CD14-positive monocyte (primary cell): ENCODE measurements at regions not wholly inside any gene's neighbourhood (a gene's known extent, or its start where the extent isn't known, plus 50 kb on each side); places are given as distances from the start of the nearest gene placed in this dataset.

Source experiments
- DNase-seq, 3 donors: peaks; one replicate each; pipeline ENCODE4 v3.0.0-alpha.2; 2011 to 2022
- H2AFZ ChIP-seq: 2 replicates; pipeline ENCODE4 v1.6.0; 2012; ENCODE audit warnings: mild to moderate bottlenecking, low read depth, low read length, inconsistent platforms; ENCODE audit not compliant: insufficient read depth, poor library complexity, severe bottlenecking
- H3K27ac ChIP-seq, 2 donors: 1 replicate in 1 of 2; 2 replicates in 1 of 2; pipeline ENCODE4 v1.5.1; 2012 to 2013; ENCODE audit warnings: low read length in 2 of 2, control low read depth in 1 of 2, inconsistent platforms in 1 of 2, low read depth in 1 of 2, mild to moderate bottlenecking in 1 of 2
- H3K27me3 ChIP-seq, 2 donors: one replicate each; pipeline versions ENCODE4 v1.6.0 to v1.6.1; 2011 to 2013; ENCODE audit warnings: low read length in 2 of 2; ENCODE audit not compliant: control insufficient read depth in 2 of 2, insufficient read depth in 2 of 2
- H3K36me3 ChIP-seq, 2 donors: replicated peaks in 1 of 2; 1 replicate in 1 of 2; 2 replicates in 1 of 2; pipeline versions ENCODE4 v1.5.1 to v1.6.1; 2012 to 2013; ENCODE audit warnings: low read length in 2 of 2, control low read depth in 1 of 2, inconsistent platforms in 1 of 2, mild to moderate bottlenecking in 1 of 2; ENCODE audit not compliant: insufficient read depth in 2 of 2, control insufficient read depth in 1 of 2
- H3K4me1 ChIP-seq, 2 donors: 1 replicate in 1 of 2; 2 replicates in 1 of 2; pipeline versions ENCODE4 v1.5.1 to v1.6.1; 2012 to 2013; ENCODE audit warnings: low read length in 2 of 2, control low read depth in 1 of 2, inconsistent platforms in 1 of 2, mild to moderate bottlenecking in 1 of 2, moderate library complexity in 1 of 2; ENCODE audit not compliant: insufficient read depth in 2 of 2, control insufficient read depth in 1 of 2
- H3K4me2 ChIP-seq: replicated peaks from 2 replicates; pipeline ENCODE3; 2012; ENCODE audit warnings: low read length, moderate library complexity, mild to moderate bottlenecking; ENCODE audit not compliant: poor library complexity, severe bottlenecking; ENCODE audit errors: extremely low read depth
- H3K4me3 ChIP-seq, 3 experiments: fragments of 200-600 bp in 1 of 3; sonication (generic) in 1 of 3; replicated peaks in 1 of 3; 1 replicate in 2 of 3; 2 replicates in 1 of 3; pipeline ENCODE4 v1.5.1; 2011 to 2013; ENCODE audit warnings: low read length in 3 of 3, mild to moderate bottlenecking in 3 of 3, control low read depth in 2 of 3, low read depth in 2 of 3, inconsistent platforms in 1 of 3, moderate library complexity in 1 of 3
- H3K79me2 ChIP-seq: 2 replicates; pipeline ENCODE4 v1.6.0; 2012; ENCODE audit warnings: mild to moderate bottlenecking, control low read depth, inconsistent platforms, low read length, moderate library complexity; ENCODE audit not compliant: insufficient read depth
- H3K9ac ChIP-seq: 2 replicates; pipeline ENCODE4 v1.6.0; 2017; ENCODE audit warnings: low read length, mild to moderate bottlenecking; ENCODE audit not compliant: insufficient read depth, poor library complexity, severe bottlenecking
- H3K9me3 ChIP-seq, 2 donors: replicated peaks in 1 of 2; 1 replicate in 1 of 2; 2 replicates in 1 of 2; pipeline versions ENCODE4 v1.5.1 to v1.6.1; 2012 to 2013; ENCODE audit warnings: low read length in 2 of 2, control low read depth in 1 of 2; ENCODE audit not compliant: control insufficient read depth in 1 of 2, insufficient read depth in 1 of 2
- H4K20me1 ChIP-seq: 2 replicates; pipeline ENCODE4 v1.6.0; 2012; ENCODE audit warnings: mild to moderate bottlenecking, low read length, control low read depth, moderate library complexity; ENCODE audit not compliant: insufficient read depth
- H3K27ac Mint-ChIP-seq, 7 donors: one replicate each; pipeline ENCODE4 v1.8.0; 2020; ENCODE audit warnings: mild to moderate bottlenecking in 7 of 7, mixed read lengths in 7 of 7, moderate library complexity in 6 of 7, inconsistent platforms in 2 of 7
- H3K27me3 Mint-ChIP-seq, 3 donors: one replicate each; pipeline ENCODE4 v1.8.0; 2021 to 2022; ENCODE audit warnings: low read depth in 3 of 3, mild to moderate bottlenecking in 3 of 3, mixed read lengths in 3 of 3, moderate library complexity in 3 of 3, inconsistent platforms in 1 of 3
- H3K36me3 Mint-ChIP-seq, 2 donors: one replicate each; pipeline ENCODE4 v1.8.0; 2020; ENCODE audit warnings: mixed read lengths in 2 of 2, inconsistent platforms in 1 of 2, mild to moderate bottlenecking in 1 of 2
- H3K4me1 Mint-ChIP-seq: one replicate; pipeline ENCODE4 v1.8.0; 2020; ENCODE audit warnings: mild to moderate bottlenecking, mixed read lengths
- H3K4me3 Mint-ChIP-seq, 2 donors: one replicate each; pipeline ENCODE4 v1.8.0; 2020; ENCODE audit warnings: mild to moderate bottlenecking in 2 of 2, mixed read lengths in 2 of 2, moderate library complexity in 1 of 2
- H3K9me3 Mint-ChIP-seq, 7 donors: one replicate each; pipeline ENCODE4 v1.8.0; 2020 to 2022; ENCODE audit warnings: mixed read lengths in 7 of 7, mild to moderate bottlenecking in 6 of 7, moderate library complexity in 6 of 7, inconsistent platforms in 2 of 7
- CTCF ChIP-seq: fragments of 200-600 bp; IDR thresholded peaks from one replicate; pipeline ENCODE4 v1.8.0; 2022; ENCODE audit warnings: antibody characterized with exemption, mild to moderate bottlenecking
- WGBS: methylation state at CpG from one replicate; pipeline ENCODE4 v1.1.5; 2013; ENCODE audit warnings: missing lambda C conversion rate; ENCODE audit not compliant: insufficient coverage; 5-methylcytosine and 5-hydroxymethylcytosine counted together
- intact Hi-C, 2 donors: fragments of 100-400 bp; cut with micrococcal nuclease; formaldehyde crosslinking; loops; one replicate each; pipeline versions ENCODE4 v1.15.0 to v1.15.1; 2023

- peaks cover 17% of the 10 kb centered on the region for H3K4me1 Mint-ChIP-seq
- H2AFZ ChIP-seq: no peak overlapping the region
- DNase-seq: no peak
- no peaks in the 10 kb centered on the region for H3K79me2 ChIP-seq
- no peak for TF ChIP-seq CTCF
- H3K4me3 ChIP-seq: no peak overlapping the region
- H3K27ac ChIP-seq: no peak overlapping the region
- no peaks in the 10 kb centered on the region for H3K36me3 Mint-ChIP-seq
- H3K9me3 Mint-ChIP-seq: peaks cover 0 to 5% (median 0%) of the 10 kb centered on the region in 7 donors
- peaks cover 1 to 15% of the 10 kb centered on the region in 2 donors for H3K27me3 ChIP-seq
- H3K36me3 ChIP-seq: no peaks in the 10 kb centered on the region
- intact Hi-C loops: no loop called here
- no peak overlapping the region for H3K4me3 Mint-ChIP-seq
- H3K27me3 Mint-ChIP-seq: peaks cover 4 to 20% (median 16%) of the 10 kb centered on the region in 3 donors
- peaks cover 10 to 15% of the 10 kb centered on the region in 2 donors for H3K4me1 ChIP-seq
- H3K27ac Mint-ChIP-seq: no peak overlapping the region
- no peaks in the 10 kb centered on the region for H3K9me3 ChIP-seq
- H3K4me2 ChIP-seq: no peak overlapping the region
- no peak overlapping the region for H3K9ac ChIP-seq
- no peaks in the 10 kb centered on the region for H4K20me1 ChIP-seq
- WGBS: no CpG with 5 or more reads among the region's 1 CpG
Measured at GRCh38 chr5:159463590-159464321, 133.5 kb upstream of the IL12B start.

- no peak overlapping the region for H3K27ac Mint-ChIP-seq
- Histone ChIP-seq H3K4me3 (no peak overlapping the region), H3K27ac (no peak overlapping the region), H4K20me1 (no peaks in the 10 kb centered on the region), H3K4me2 (no peak overlapping the region), H3K79me2 (no peaks in the 10 kb centered on the region), H3K4me1 (peaks cover 6 to 9% of the 10 kb centered on the region in 2 donors), H3K27me3 (peaks cover 5 to 23% of the 10 kb centered on the region in 2 donors), H2AFZ (no peak overlapping the region), H3K9ac (no peak overlapping the region), H3K36me3 (no peaks in the 10 kb centered on the region), H3K9me3 (no peaks in the 10 kb centered on the region)
- TF ChIP-seq CTCF: no peak
- DNase-seq: no peak
- H3K4me1 Mint-ChIP-seq: peaks cover 13% of the 10 kb centered on the region
- no peak overlapping the region for H3K4me3 Mint-ChIP-seq
- no peaks in the 10 kb centered on the region for H3K36me3 Mint-ChIP-seq
- 100% methylated on average over 1 of the region's 3 CpGs for WGBS
- H3K9me3 Mint-ChIP-seq: peaks cover 0 to 3% (median 0%) of the 10 kb centered on the region in 7 donors
- intact Hi-C loops: no loop called here
- peaks cover 4 to 28% (median 18%) of the 10 kb centered on the region in 3 donors for H3K27me3 Mint-ChIP-seq
Measured at GRCh38 chr5:159465604-159466003, 135.3 kb upstream of the IL12B start.
